ENCODE measurements at regions not wholly inside any gene's neighbourhood (a gene's known extent, or its start where the extent isn't known, plus 50 kb on each side); places are given as distances from the start of the nearest gene placed in this dataset.

DNA sequence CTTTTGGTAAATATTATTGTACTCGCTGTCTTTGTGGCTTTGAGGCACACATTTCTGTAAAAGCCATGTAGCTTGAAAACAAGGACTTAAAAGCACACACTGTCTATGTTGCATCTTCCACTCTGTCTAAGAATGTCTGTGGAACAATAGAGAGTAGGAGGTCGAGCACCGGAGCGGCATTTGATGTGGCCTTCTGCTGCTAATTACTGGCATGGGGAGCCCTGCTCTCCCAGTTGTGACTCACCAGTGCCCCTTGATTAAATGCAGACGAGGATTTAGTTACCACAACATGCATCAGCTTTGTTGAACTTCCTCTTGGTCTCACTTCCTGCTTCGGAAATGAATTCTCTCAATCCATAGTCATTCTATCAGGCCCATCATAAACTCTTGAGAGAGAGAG, 680.7 kb upstream of the SLC35B3 start:
- no peaks in the 10 kb centered on the region for H3K4me1 Mint-ChIP-seq (ENCODE audit: low read depth)
- no peak overlapping the region for H3K27ac Mint-ChIP-seq
- H3K36me3 Mint-ChIP-seq (ENCODE audit: low read depth): no peaks in the 10 kb centered on the region
- H3K9me3 Mint-ChIP-seq: no peaks in the 10 kb centered on the region
- H3K27me3 Mint-ChIP-seq: no peaks in the 10 kb centered on the region
- no peak overlapping the region for H3K4me3 Mint-ChIP-seq
- intact Hi-C loops (cut with micrococcal nuclease): no loop called here

DNA sequence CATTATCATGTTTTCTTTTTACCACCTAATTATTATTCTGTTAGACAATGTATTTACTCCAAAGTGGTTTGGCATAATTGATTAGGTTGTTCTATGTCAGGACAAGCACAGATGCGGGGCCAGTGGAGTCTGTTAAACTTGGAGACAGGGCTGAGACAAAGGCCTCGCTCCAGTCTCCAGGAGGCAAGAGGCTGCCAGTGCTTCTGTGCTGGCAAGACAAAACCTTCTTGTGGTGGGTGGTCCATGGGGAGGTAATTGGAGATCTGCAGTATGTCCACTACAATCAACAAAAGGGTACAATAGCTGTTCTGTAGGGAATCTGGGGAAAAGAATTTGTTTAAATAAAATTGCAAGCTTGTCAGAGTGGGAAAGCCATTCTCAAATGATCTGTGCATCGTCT, 677.2 kb upstream of the SLC35B3 start:
- Mint-ChIP-seq H3K4me3 (no peak overlapping the region), H3K27me3 (no peaks in the 10 kb centered on the region), H3K4me1 (ENCODE audit: low read depth) (no peaks in the 10 kb centered on the region), H3K27ac (no peak overlapping the region), H3K36me3 (ENCODE audit: low read depth) (no peaks in the 10 kb centered on the region), H3K9me3 (no peaks in the 10 kb centered on the region)
- intact Hi-C loops (cut with micrococcal nuclease): no loop called here

DNA sequence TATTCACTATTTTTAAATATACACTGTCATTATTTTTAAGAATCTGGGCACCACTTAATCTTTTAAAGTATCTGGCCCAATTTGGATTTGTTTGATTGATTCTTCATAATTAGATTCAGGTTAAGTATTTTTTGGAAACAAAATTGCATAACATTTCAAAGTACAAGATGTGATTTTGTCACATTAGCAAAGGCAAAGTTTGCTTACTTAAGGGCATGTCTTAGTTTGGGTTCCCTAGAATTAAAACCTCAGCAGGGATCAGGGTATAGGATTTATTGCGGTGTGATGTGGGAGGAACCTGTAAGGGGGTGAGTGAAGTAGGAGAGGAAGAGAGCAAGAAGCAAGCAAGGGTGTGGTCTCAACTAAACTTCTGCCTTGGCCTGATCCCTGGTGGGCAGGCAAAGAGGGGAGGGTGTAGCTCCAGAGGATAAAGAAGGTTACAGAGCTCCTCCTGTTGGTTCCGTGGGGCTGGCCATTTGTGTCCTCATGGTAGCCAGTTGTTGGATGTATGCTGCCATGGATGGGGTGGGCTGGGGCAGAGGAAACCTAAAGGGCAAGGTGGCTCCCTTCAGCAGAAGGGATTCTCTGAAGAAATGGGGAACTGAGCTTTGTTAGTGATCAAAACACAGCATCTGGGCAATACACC, 668.7 kb upstream of the SLC35B3 start:
- no peaks in the 10 kb centered on the region for H3K27me3 Mint-ChIP-seq
- intact Hi-C loops (cut with micrococcal nuclease): no loop called here

DNA sequence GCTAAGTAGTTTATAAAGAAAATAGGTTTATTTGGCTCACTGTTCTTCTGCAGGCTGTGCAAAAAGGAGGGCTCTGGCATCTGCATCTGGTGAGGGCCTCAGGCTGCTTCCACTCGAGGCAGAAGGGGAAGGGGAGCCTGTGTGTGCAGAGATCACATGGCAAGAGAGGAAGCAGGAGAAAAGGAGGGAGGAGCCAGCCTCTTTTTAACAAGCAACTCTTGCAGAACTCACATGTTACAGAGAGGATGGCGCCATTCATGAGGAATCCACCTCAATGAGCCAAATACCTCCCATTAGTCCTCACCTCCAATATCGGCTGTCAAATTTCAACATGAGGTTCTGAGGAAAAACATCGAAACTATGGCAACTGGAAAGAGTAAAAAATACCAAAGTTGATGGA, 666.6 kb upstream of the SLC35B3 start:
- no peak overlapping the region for H3K27ac Mint-ChIP-seq
- intact Hi-C loops (cut with micrococcal nuclease): no loop called here
- no peak overlapping the region for H3K4me3 Mint-ChIP-seq
- no peaks in the 10 kb centered on the region for H3K4me1 Mint-ChIP-seq (ENCODE audit: low read depth)
- no peaks in the 10 kb centered on the region for H3K27me3 Mint-ChIP-seq
- peaks cover 15% of the 10 kb centered on the region for H3K9me3 Mint-ChIP-seq
- no peaks in the 10 kb centered on the region for H3K36me3 Mint-ChIP-seq (ENCODE audit: low read depth)

More for the DNA sequence above, 668.7 kb upstream of the SLC35B3 start:
- H3K4me1 Mint-ChIP-seq (ENCODE audit: low read depth): no peaks in the 10 kb centered on the region
- no peaks in the 10 kb centered on the region for H3K36me3 Mint-ChIP-seq (ENCODE audit: low read depth)
- no peak overlapping the region for H3K27ac Mint-ChIP-seq
- H3K9me3 Mint-ChIP-seq: peaks cover 15% of the 10 kb centered on the region
- H3K4me3 Mint-ChIP-seq: no peak overlapping the region

- H3K4me1 Mint-ChIP-seq (ENCODE audit: low read depth): no peaks in the 10 kb centered on the region
- H3K9me3 Mint-ChIP-seq: peaks cover 15% of the 10 kb centered on the region
- H3K36me3 Mint-ChIP-seq (ENCODE audit: low read depth): no peaks in the 10 kb centered on the region
- no peak overlapping the region for H3K4me3 Mint-ChIP-seq
- no peak overlapping the region for H3K27ac Mint-ChIP-seq
- no peaks in the 10 kb centered on the region for H3K27me3 Mint-ChIP-seq
- intact Hi-C loops (cut with micrococcal nuclease): no loop called here
Observed at GRCh38 chr6:9100869-9101580, 665.7 kb upstream of the SLC35B3 start.

- no peaks in the 10 kb centered on the region for H3K27me3 Mint-ChIP-seq
- H3K27ac Mint-ChIP-seq: no peak overlapping the region
- H3K36me3 Mint-ChIP-seq (ENCODE audit: low read depth): no peaks in the 10 kb centered on the region
- intact Hi-C loops (cut with micrococcal nuclease): no loop called here
- H3K4me3 Mint-ChIP-seq: no peak overlapping the region
- no peaks in the 10 kb centered on the region for H3K4me1 Mint-ChIP-seq (ENCODE audit: low read depth)
- peaks cover 13% of the 10 kb centered on the region for H3K9me3 Mint-ChIP-seq
Observed at GRCh38 chr6:9095729-9096128, 660.4 kb upstream of the SLC35B3 start.

DNA sequence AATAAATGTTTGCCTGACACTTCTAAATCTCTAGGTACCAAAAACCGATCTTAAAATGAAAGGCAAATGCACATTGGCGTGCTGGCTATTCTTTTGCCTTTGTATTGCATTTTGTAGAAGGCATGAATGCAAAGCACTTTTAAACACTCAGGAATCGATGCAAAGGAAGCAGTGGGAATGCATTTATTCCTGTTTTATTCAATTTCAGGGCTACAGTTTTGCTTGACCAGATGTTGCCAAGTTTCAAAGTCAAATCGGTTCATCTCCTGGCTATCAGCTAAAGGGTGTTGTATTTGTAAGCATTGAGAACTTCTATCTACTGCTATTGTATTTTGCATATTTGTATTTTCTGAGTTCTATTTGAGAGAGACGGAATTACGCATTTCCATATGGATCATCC, 659.8 kb upstream of the SLC35B3 start:
- no peak overlapping the region for H3K27ac Mint-ChIP-seq
- H3K27me3 Mint-ChIP-seq: no peaks in the 10 kb centered on the region
- no peaks in the 10 kb centered on the region for H3K4me1 Mint-ChIP-seq (ENCODE audit: low read depth)
- H3K4me3 Mint-ChIP-seq: no peak overlapping the region
- H3K9me3 Mint-ChIP-seq: peaks cover 7% of the 10 kb centered on the region
- no peaks in the 10 kb centered on the region for H3K36me3 Mint-ChIP-seq (ENCODE audit: low read depth)
- intact Hi-C loops (cut with micrococcal nuclease): no loop called here

GRCh38 chr6:9089724-9090123, 654.4 kb upstream of the SLC35B3 start:
- Mint-ChIP-seq H3K4me3 (no peak overlapping the region), H3K36me3 (ENCODE audit: low read depth) (no peaks in the 10 kb centered on the region), H3K27ac (no peak overlapping the region), H3K27me3 (no peaks in the 10 kb centered on the region), H3K9me3 (no peaks in the 10 kb centered on the region), H3K4me1 (ENCODE audit: low read depth) (no peaks in the 10 kb centered on the region)
- intact Hi-C loops (cut with micrococcal nuclease): no loop called here

DNA sequence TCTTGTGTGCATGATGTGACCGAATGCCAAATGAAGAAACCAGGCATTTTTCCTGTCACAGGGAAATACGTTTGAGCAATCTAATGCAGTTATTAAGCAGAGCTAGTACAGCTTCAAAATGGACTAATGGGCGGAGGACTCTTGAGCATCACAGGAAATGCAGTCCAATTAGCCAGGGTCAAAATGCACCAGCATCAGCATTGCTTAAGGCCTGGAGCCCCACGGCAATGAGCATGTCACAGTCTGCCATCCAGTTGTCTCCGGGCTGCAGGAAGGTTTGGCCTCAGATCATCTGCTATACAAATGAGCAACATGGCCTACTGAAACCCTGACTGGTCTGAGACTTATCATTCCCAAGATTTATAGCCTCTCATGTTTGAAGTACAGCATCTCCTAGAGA, 652.1 kb upstream of the SLC35B3 start:
- no peaks in the 10 kb centered on the region for H3K9me3 Mint-ChIP-seq
- H3K36me3 Mint-ChIP-seq (ENCODE audit: low read depth): no peaks in the 10 kb centered on the region
- H3K27ac Mint-ChIP-seq: no peak overlapping the region
- intact Hi-C loops (cut with micrococcal nuclease): no loop called here
- H3K4me3 Mint-ChIP-seq: no peak overlapping the region
- no peaks in the 10 kb centered on the region for H3K4me1 Mint-ChIP-seq (ENCODE audit: low read depth)
- H3K27me3 Mint-ChIP-seq: no peaks in the 10 kb centered on the region

DNA sequence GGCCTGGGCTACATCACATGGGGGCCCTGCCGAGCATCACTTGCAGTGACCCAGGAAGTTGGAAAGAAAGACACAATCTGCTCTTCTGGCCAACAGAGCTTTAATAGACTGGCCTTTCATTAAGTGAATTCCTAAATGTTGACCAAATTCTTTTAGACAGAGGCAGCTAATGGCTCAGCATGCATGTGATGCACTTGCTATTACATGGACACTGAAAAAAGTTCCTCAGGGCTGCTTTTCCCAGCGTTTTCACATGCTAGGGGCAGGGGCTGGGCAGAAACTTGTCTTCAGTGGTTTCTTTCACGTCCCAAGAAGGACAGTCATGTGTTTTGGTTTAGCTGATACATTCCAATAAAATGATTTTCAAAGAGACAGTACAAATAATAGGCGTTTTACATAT, 651.0 kb upstream of the SLC35B3 start:
- Mint-ChIP-seq H3K27ac (no peak overlapping the region), H3K4me1 (ENCODE audit: low read depth) (no peaks in the 10 kb centered on the region), H3K4me3 (no peak overlapping the region), H3K36me3 (ENCODE audit: low read depth) (no peaks in the 10 kb centered on the region), H3K27me3 (no peaks in the 10 kb centered on the region), H3K9me3 (no peaks in the 10 kb centered on the region)
- intact Hi-C loops (cut with micrococcal nuclease): no loop called here

DNA sequence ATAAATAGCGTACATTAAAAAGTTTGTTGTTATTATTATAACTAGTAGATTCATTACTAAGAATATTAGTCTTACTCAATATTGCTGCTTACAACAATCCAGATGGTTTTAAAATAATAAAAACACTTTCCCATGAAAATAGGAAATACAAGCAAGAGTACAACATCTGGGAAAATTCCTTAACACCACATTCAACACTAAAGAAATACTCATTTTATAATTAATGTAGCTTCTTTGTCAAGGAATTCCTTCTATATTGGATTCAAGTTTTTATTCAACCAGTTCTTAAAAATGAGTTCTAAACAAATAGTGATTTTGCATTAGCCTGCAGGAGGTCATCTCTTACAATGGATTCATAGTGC, 650.3 kb upstream of the SLC35B3 start:
- no peaks in the 10 kb centered on the region for H3K9me3 Mint-ChIP-seq
- H3K27me3 Mint-ChIP-seq: no peaks in the 10 kb centered on the region
- H3K4me3 Mint-ChIP-seq: no peak overlapping the region
- no peak overlapping the region for H3K27ac Mint-ChIP-seq
- no peaks in the 10 kb centered on the region for H3K4me1 Mint-ChIP-seq (ENCODE audit: low read depth)
- H3K36me3 Mint-ChIP-seq (ENCODE audit: low read depth): no peaks in the 10 kb centered on the region
- intact Hi-C loops (cut with micrococcal nuclease): no loop called here

DNA sequence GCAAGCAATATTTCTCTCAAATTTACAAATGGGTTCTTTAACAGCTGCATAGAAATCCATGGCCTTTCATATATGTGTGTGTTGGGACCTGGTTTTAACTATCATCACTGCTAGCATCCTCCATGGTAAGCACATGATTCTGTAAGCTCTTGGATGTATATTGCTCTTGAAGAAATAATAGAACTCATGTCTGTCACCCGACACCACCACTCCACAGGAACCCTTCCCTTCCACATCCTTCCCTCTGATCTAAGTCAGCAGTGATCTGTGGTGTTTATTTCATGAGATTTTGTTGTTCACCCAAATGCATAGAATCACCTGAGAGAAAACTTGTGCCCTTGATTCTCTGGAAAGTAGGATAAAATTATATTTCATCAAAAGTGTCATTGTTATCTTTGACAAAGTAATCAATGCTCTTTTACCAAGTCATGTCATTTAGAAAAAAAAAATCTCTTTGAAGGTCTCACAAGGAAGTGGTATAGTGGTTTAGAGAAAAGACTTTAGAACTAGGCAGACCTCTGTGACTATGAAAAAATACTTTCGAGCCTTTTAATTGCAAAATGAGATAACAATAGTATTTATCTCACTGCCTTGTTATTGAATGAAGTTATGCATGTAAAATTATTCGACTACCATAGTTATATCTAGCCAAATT, 649.8 kb upstream of the SLC35B3 start:
- no peak overlapping the region for H3K4me3 Mint-ChIP-seq
- no peaks in the 10 kb centered on the region for H3K9me3 Mint-ChIP-seq
- no peaks in the 10 kb centered on the region for H3K27me3 Mint-ChIP-seq
- no peaks in the 10 kb centered on the region for H3K36me3 Mint-ChIP-seq (ENCODE audit: low read depth)
- H3K27ac Mint-ChIP-seq: no peak overlapping the region
- intact Hi-C loops (cut with micrococcal nuclease): no loop called here
- no peaks in the 10 kb centered on the region for H3K4me1 Mint-ChIP-seq (ENCODE audit: low read depth)

DNA sequence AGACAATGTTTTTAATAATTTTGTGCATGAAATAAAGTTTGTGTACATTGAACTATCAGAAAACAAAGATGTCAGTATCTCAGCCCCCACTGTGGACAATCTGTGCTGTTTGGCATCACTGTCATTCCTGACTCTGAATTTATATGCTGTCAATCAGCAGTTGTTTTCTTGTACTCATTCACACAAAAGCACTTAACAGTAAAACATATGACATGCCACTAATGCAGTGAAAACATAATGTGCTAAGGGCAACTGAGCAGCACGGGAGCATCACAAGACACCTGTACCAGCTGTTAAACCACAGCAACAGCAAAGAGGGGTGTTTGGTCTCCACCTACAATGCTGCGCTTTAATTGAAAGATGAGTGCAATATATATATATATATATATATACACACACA, 647.8 kb upstream of the SLC35B3 start:
- H3K27me3 Mint-ChIP-seq: no peaks in the 10 kb centered on the region
- no peak overlapping the region for H3K4me3 Mint-ChIP-seq
- H3K27ac Mint-ChIP-seq: no peak overlapping the region
- H3K4me1 Mint-ChIP-seq (ENCODE audit: low read depth): no peaks in the 10 kb centered on the region
- no peaks in the 10 kb centered on the region for H3K36me3 Mint-ChIP-seq (ENCODE audit: low read depth)
- intact Hi-C loops (cut with micrococcal nuclease): no loop called here
- H3K9me3 Mint-ChIP-seq: no peaks in the 10 kb centered on the region

DNA sequence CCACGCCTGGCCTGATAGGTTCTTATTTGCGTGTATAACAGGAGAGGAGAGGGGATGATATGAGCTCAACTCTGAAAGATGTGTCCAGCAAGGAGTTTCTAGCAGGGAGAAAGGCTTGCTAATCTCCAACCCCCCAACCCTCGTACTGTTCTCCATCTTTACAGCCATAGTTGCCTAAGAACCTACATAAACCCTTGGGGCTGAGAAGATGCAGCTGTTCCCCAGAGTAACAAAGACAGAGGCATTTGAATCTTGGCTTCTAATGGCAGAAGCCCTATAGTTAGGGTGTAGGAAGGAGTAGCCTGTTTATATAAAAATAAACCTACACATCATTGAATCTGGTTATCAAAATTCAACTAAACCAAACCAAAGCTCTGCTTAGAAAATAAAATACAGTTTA, 631.4 kb upstream of the SLC35B3 start:
- Mint-ChIP-seq H3K4me1 (ENCODE audit: low read depth) (no peaks in the 10 kb centered on the region), H3K27me3 (no peaks in the 10 kb centered on the region), H3K9me3 (no peaks in the 10 kb centered on the region), H3K4me3 (no peak overlapping the region), H3K36me3 (ENCODE audit: low read depth) (no peaks in the 10 kb centered on the region), H3K27ac (no peak overlapping the region)
- intact Hi-C loops (cut with micrococcal nuclease): no loop called here

GRCh38 chr6:9064156-9064555, 628.8 kb upstream of the SLC35B3 start:
- H3K4me3 Mint-ChIP-seq: no peak overlapping the region
- H3K27me3 Mint-ChIP-seq: no peaks in the 10 kb centered on the region
- intact Hi-C loops (cut with micrococcal nuclease): no loop called here
- H3K4me1 Mint-ChIP-seq (ENCODE audit: low read depth): no peaks in the 10 kb centered on the region
- H3K9me3 Mint-ChIP-seq: no peaks in the 10 kb centered on the region
- H3K27ac Mint-ChIP-seq: no peak overlapping the region
- no peaks in the 10 kb centered on the region for H3K36me3 Mint-ChIP-seq (ENCODE audit: low read depth)
